ENCODE measurements at regions not wholly inside any gene's neighbourhood (a gene's known extent, or its start where the extent isn't known, plus 50 kb on each side); places are given as distances from the start of the nearest gene placed in this dataset.

GRCh38 chr17:34755981-34756636 lies 176.7 kb downstream of the TMEM132E start:
- no peak overlapping the region for H2AFZ ChIP-seq
- in situ Hi-C loops (cut with MboI) = no loop called here
- H3F3A ChIP-seq (ENCODE audit: insufficient read depth) = no peaks in the 10 kb centered on the region

GRCh38 chr17:34755371-34755770 lies 176.0 kb downstream of the TMEM132E start:
- Histone ChIP-seq H3F3A (ENCODE audit: insufficient read depth) (no peaks in the 10 kb centered on the region), H3K36me3 (ENCODE audit: low read depth) (no peaks in the 10 kb centered on the region), H3K9me2 (ENCODE audit: insufficient read depth) (no peaks in the 10 kb centered on the region), H3K27ac (no peak overlapping the region), H3K4me2 (ENCODE audit: unreplicated experiment) (no peak overlapping the region), H3K27me3 (replicated peaks; ENCODE audit: insufficient read depth) (peaks cover 8% of the 10 kb centered on the region; the same call in 1 of the 2 replicates), H2AFZ (no peak overlapping the region), H3K4me3 (no peak overlapping the region), H4K20me1 (ENCODE audit: insufficient read depth) (no peaks in the 10 kb centered on the region), H3K9me3 (ENCODE audit: low read depth) (no peaks in the 10 kb centered on the region), H3K79me2 (ENCODE audit: insufficient read depth) (no peaks in the 10 kb centered on the region), H3K9ac (no peak overlapping the region), H3K4me1 (ENCODE audit: insufficient read depth) (no peaks in the 10 kb centered on the region)
- in situ Hi-C loops (cut with MboI) = no loop called here
- 65 to 75% methylated on average over 7 of the region's 7 CpGs for WGBS, 2 experiments (ENCODE audit: low coverage in 1 of 2, low lambda C conversion rate in 2 of 2, missing lambda C conversion rate in 2 of 2)
- DNase-seq = no peak
- no peak for TF ChIP-seq EZH2phosphoT487 (IDR thresholded peaks at IDR 0.05; ENCODE audit: insufficient read depth, low read depth)
- no peak for TF ChIP-seq EZH2 (IDR thresholded peaks at IDR 0.05; ENCODE audit: insufficient read depth, poor library complexity, severe bottlenecking)

More at GRCh38 chr17:34755981-34756636, 176.7 kb downstream of the TMEM132E start:
- Histone ChIP-seq H3K4me3 (no peak overlapping the region), H3K9me3 (ENCODE audit: low read depth) (no peaks in the 10 kb centered on the region), H3K4me2 (ENCODE audit: unreplicated experiment) (no peak overlapping the region), H3K27me3 (replicated peaks; ENCODE audit: insufficient read depth) (peaks cover 4% of the 10 kb centered on the region; the same call in 1 of the 2 replicates), H3K27ac (no peak overlapping the region), H3K79me2 (ENCODE audit: insufficient read depth) (no peaks in the 10 kb centered on the region), H3K36me3 (ENCODE audit: low read depth) (no peaks in the 10 kb centered on the region), H4K20me1 (ENCODE audit: insufficient read depth) (no peaks in the 10 kb centered on the region), H3K9ac (no peak overlapping the region), H3K4me1 (ENCODE audit: insufficient read depth) (no peaks in the 10 kb centered on the region), H3K9me2 (ENCODE audit: insufficient read depth) (no peaks in the 10 kb centered on the region)
- WGBS, 2 experiments (ENCODE audit: low coverage in 1 of 2, low lambda C conversion rate in 2 of 2, missing lambda C conversion rate in 2 of 2) = 59 to 61% methylated on average over 11 to 12 of the region's 12 CpGs
- DNase-seq = no peak
- TF ChIP-seq EZH2 (IDR thresholded peaks at IDR 0.05; ENCODE audit: insufficient read depth, poor library complexity, severe bottlenecking) (no peak), EZH2phosphoT487 (IDR thresholded peaks at IDR 0.05; ENCODE audit: insufficient read depth, low read depth) (no peak)

- in situ Hi-C loops (cut with MboI) = no loop called here
- H3K9me2 ChIP-seq (ENCODE audit: insufficient read depth) = no peaks in the 10 kb centered on the region
- H3K36me3 ChIP-seq (ENCODE audit: low read depth) = no peaks in the 10 kb centered on the region
- no peak overlapping the region for H2AFZ ChIP-seq
- WGBS, 2 experiments (ENCODE audit: low coverage in 1 of 2, low lambda C conversion rate in 2 of 2, missing lambda C conversion rate in 2 of 2) = 11 to 20% methylated on average over 1 of the region's 1 CpG
- H3K9me3 ChIP-seq (ENCODE audit: low read depth) = no peaks in the 10 kb centered on the region
- H3K4me1 ChIP-seq (ENCODE audit: insufficient read depth) = no peaks in the 10 kb centered on the region
- no peaks in the 10 kb centered on the region for H3F3A ChIP-seq (ENCODE audit: insufficient read depth)
- no peak for DNase-seq
- no peaks in the 10 kb centered on the region for H4K20me1 ChIP-seq (ENCODE audit: insufficient read depth)
- H3K27me3 ChIP-seq (replicated peaks; ENCODE audit: insufficient read depth) = peaks cover 8% of the 10 kb centered on the region
- no peaks in the 10 kb centered on the region for H3K79me2 ChIP-seq (ENCODE audit: insufficient read depth)
- no peak overlapping the region for H3K4me3 ChIP-seq
- TF ChIP-seq EZH2 (IDR thresholded peaks at IDR 0.05; ENCODE audit: insufficient read depth, poor library complexity, severe bottlenecking) (no peak), EZH2phosphoT487 (IDR thresholded peaks at IDR 0.05; ENCODE audit: insufficient read depth, low read depth) (no peak)
- H3K9ac ChIP-seq = no peak overlapping the region
- H3K27ac ChIP-seq = no peak overlapping the region
- H3K4me2 ChIP-seq (ENCODE audit: unreplicated experiment) = no peak overlapping the region
Observed at GRCh38 chr17:34750004-34750403, 170.6 kb downstream of the TMEM132E start.

GRCh38 chr17:34741967-34742366 lies 162.6 kb downstream of the TMEM132E start:
- Histone ChIP-seq H3K27me3 (replicated peaks; ENCODE audit: insufficient read depth) (no peaks in the 10 kb centered on the region), H3K79me2 (ENCODE audit: insufficient read depth) (no peaks in the 10 kb centered on the region), H2AFZ (no peak overlapping the region), H3K9me3 (ENCODE audit: low read depth) (no peaks in the 10 kb centered on the region), H3K4me1 (ENCODE audit: insufficient read depth) (no peaks in the 10 kb centered on the region), H3F3A (ENCODE audit: insufficient read depth) (no peaks in the 10 kb centered on the region), H4K20me1 (ENCODE audit: insufficient read depth) (no peaks in the 10 kb centered on the region), H3K9me2 (ENCODE audit: insufficient read depth) (no peaks in the 10 kb centered on the region), H3K4me3 (no peak overlapping the region), H3K9ac (no peak overlapping the region), H3K36me3 (ENCODE audit: low read depth) (no peaks in the 10 kb centered on the region), H3K27ac (no peak overlapping the region), H3K4me2 (ENCODE audit: unreplicated experiment) (no peak overlapping the region)
- TF ChIP-seq EZH2phosphoT487 (IDR thresholded peaks at IDR 0.05; ENCODE audit: insufficient read depth, low read depth) = no peak
- DNase-seq = no peak
- in situ Hi-C loops (cut with MboI) = no loop called here
- 33 to 39% methylated on average over 8 of the region's 8 CpGs for WGBS, 2 experiments (ENCODE audit: low coverage in 1 of 2, low lambda C conversion rate in 2 of 2, missing lambda C conversion rate in 2 of 2)
